ENCODE measurements at regions not wholly inside any gene's neighbourhood (a gene's known extent, or its start where the extent isn't known, plus 50 kb on each side); places are given as distances from the start of the nearest gene placed in this dataset.

DNA sequence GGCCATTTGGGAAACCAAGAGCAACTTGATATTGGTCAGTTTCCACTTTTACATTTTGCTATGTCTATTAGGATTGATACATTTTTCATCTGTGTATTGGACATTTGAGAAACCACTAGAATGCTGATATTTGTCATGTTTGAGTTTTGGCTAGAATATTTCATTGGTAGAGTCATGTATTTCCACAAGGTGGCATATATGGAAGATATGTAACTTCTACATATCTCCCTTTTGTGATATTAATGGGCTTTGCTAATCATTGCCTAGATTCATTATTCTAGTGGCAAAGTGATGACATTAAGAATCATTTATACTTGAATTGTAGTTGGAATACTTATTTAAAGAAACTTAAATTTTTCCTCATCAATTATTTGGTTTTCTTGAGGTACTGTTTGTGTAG, 692.9 kb upstream of the EDIL3 start:
- TF ChIP-seq MYC (IDR thresholded peaks at IDR 0.05; ENCODE audit: insufficient read depth, insufficient read length, insufficient replicate concordance, low read length, severe bottlenecking) (no peak), ZZZ3 (IDR thresholded peaks at IDR 0.05; ENCODE audit: control insufficient read depth, insufficient read length, low read depth) (no peak), CREB1 (IDR thresholded peaks at IDR 0.05; ENCODE audit: low read depth) (no peak), NRF1 (conservative IDR thresholded peaks at IDR 0.05; ENCODE audit: low read depth, low read length) (no peak), HCFC1 (IDR thresholded peaks at IDR 0.05; ENCODE audit: low read length) (no peak), POLR2A (IDR thresholded peaks at IDR 0.05; ENCODE audit: low read depth, low read length) (no peak), JUND (IDR thresholded peaks at IDR 0.05; ENCODE audit: low read depth, low read length) (no peak), SUZ12 (IDR thresholded peaks at IDR 0.05; ENCODE audit: unreplicated experiment) (no peak)
- TF ChIP-seq, protein P1, sequence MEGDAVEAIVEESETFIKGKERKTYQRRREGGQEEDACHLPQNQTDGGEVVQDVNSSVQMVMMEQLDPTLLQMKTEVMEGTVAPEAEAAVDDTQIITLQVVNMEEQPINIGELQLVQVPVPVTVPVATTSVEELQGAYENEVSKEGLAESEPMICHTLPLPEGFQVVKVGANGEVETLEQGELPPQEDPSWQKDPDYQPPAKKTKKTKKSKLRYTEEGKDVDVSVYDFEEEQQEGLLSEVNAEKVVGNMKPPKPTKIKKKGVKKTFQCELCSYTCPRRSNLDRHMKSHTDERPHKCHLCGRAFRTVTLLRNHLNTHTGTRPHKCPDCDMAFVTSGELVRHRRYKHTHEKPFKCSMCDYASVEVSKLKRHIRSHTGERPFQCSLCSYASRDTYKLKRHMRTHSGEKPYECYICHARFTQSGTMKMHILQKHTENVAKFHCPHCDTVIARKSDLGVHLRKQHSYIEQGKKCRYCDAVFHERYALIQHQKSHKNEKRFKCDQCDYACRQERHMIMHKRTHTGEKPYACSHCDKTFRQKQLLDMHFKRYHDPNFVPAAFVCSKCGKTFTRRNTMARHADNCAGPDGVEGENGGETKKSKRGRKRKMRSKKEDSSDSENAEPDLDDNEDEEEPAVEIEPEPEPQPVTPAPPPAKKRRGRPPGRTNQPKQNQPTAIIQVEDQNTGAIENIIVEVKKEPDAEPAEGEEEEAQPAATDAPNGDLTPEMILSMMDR (IDR thresholded peaks at IDR 0.05 in 2 of 3, conservative IDR thresholded peaks at IDR 0.05 in 1 of 3; ENCODE audit: control insufficient read depth in 2 of 3, extremely low read depth in 1 of 3, insufficient read depth in 1 of 3, low read depth in 3 of 3, low read length in 3 of 3): no peak
- TF ChIP-seq, protein P2, sequence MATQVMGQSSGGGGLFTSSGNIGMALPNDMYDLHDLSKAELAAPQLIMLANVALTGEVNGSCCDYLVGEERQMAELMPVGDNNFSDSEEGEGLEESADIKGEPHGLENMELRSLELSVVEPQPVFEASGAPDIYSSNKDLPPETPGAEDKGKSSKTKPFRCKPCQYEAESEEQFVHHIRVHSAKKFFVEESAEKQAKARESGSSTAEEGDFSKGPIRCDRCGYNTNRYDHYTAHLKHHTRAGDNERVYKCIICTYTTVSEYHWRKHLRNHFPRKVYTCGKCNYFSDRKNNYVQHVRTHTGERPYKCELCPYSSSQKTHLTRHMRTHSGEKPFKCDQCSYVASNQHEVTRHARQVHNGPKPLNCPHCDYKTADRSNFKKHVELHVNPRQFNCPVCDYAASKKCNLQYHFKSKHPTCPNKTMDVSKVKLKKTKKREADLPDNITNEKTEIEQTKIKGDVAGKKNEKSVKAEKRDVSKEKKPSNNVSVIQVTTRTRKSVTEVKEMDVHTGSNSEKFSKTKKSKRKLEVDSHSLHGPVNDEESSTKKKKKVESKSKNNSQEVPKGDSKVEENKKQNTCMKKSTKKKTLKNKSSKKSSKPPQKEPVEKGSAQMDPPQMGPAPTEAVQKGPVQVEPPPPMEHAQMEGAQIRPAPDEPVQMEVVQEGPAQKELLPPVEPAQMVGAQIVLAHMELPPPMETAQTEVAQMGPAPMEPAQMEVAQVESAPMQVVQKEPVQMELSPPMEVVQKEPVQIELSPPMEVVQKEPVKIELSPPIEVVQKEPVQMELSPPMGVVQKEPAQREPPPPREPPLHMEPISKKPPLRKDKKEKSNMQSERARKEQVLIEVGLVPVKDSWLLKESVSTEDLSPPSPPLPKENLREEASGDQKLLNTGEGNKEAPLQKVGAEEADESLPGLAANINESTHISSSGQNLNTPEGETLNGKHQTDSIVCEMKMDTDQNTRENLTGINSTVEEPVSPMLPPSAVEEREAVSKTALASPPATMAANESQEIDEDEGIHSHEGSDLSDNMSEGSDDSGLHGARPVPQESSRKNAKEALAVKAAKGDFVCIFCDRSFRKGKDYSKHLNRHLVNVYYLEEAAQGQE (IDR thresholded peaks at IDR 0.05; ENCODE audit: low read depth, low read length): no peak
